ENCODE measurements at regions not wholly inside any gene's neighbourhood (a gene's known extent, or its start where the extent isn't known, plus 50 kb on each side); places are given as distances from the start of the nearest gene placed in this dataset.

GRCh38 chr7:145655666-145656065 is 460.9 kb upstream of the CNTNAP2 start:
- TF ChIP-seq CTCF (IDR thresholded peaks at IDR 0.05): no peak
- no peaks in the 10 kb centered on the region for H3K36me3 ChIP-seq (ENCODE audit: low read depth)
- H3K4me1 ChIP-seq (ENCODE audit: low read depth): no peaks in the 10 kb centered on the region
- DNase-seq (no peak), ATAC-seq (no peak)
- H3K4me3 ChIP-seq: no peak overlapping the region
- intact Hi-C loops (cut with DNase I, micrococcal nuclease): no loop called here
- peaks cover 11% of the 10 kb centered on the region for H3K9me3 ChIP-seq

- no peaks in the 10 kb centered on the region for H3K36me3 ChIP-seq (ENCODE audit: low read depth)
- peaks cover 8% of the 10 kb centered on the region for H3K9me3 ChIP-seq
- TF ChIP-seq CTCF (IDR thresholded peaks at IDR 0.05): no peak
- ATAC-seq: no peak
- no peaks in the 10 kb centered on the region for H3K4me1 ChIP-seq (ENCODE audit: low read depth)
- no peak overlapping the region for H3K4me3 ChIP-seq
- intact Hi-C loops (cut with DNase I, micrococcal nuclease): no loop called here
- no peak for DNase-seq
Measured at GRCh38 chr7:145645135-145645515, 471.5 kb upstream of the CNTNAP2 start.

- no peaks in the 10 kb centered on the region for H3K4me1 ChIP-seq (ENCODE audit: low read depth)
- no peak overlapping the region for H3K4me3 ChIP-seq
- DNase-seq (no peak), ATAC-seq (no peak)
- H3K9me3 ChIP-seq: peaks cover 12% of the 10 kb centered on the region
- intact Hi-C loops (cut with DNase I, micrococcal nuclease): no loop called here
- H3K36me3 ChIP-seq (ENCODE audit: low read depth): no peaks in the 10 kb centered on the region
- TF ChIP-seq CTCF (IDR thresholded peaks at IDR 0.05): no peak
Measured at GRCh38 chr7:145644426-145645134, 472.0 kb upstream of the CNTNAP2 start.

- no peak for DNase-seq
- Histone ChIP-seq H3K9me3 (peaks cover 15% of the 10 kb centered on the region), H3K4me1 (ENCODE audit: low read depth) (no peaks in the 10 kb centered on the region), H3K4me3 (no peak overlapping the region), H3K36me3 (ENCODE audit: low read depth) (no peaks in the 10 kb centered on the region)
- ATAC-seq: no peak
- no peak for TF ChIP-seq CTCF (IDR thresholded peaks at IDR 0.05)
- intact Hi-C loops (cut with DNase I, micrococcal nuclease): no loop called here
Measured at GRCh38 chr7:145643981-145644380, 472.6 kb upstream of the CNTNAP2 start.

GRCh38 chr7:145633513-145633912 is 483.1 kb upstream of the CNTNAP2 start:
- Histone ChIP-seq H3K9me3 (peaks cover 13% of the 10 kb centered on the region), H3K4me1 (ENCODE audit: low read depth) (no peaks in the 10 kb centered on the region), H3K4me3 (no peak overlapping the region), H3K36me3 (ENCODE audit: low read depth) (no peaks in the 10 kb centered on the region)
- DNase-seq (no peak), ATAC-seq (no peak)
- no peak for TF ChIP-seq CTCF (IDR thresholded peaks at IDR 0.05)
- intact Hi-C loops (cut with DNase I, micrococcal nuclease): no loop called here

- no peak overlapping the region for H3K4me3 ChIP-seq
- no peak for DNase-seq
- ATAC-seq: no peak
- H3K36me3 ChIP-seq (ENCODE audit: low read depth): no peaks in the 10 kb centered on the region
- intact Hi-C loops (cut with DNase I, micrococcal nuclease): no loop called here
- H3K4me1 ChIP-seq (ENCODE audit: low read depth): no peaks in the 10 kb centered on the region
- no peaks in the 10 kb centered on the region for H3K9me3 ChIP-seq
- TF ChIP-seq CTCF (IDR thresholded peaks at IDR 0.05): no peak
Measured at GRCh38 chr7:145624618-145625017, 492.0 kb upstream of the CNTNAP2 start.
